ENCODE measurements at regions not wholly inside any gene's neighbourhood (a gene's known extent, or its start where the extent isn't known, plus 50 kb on each side); places are given as distances from the start of the nearest gene placed in this dataset.
"Not testable (repeated sequence)": the region's sequence is repeated elsewhere in the genome, so short reads cannot be mapped to it uniquely, and the experiment has no call there.

DNA sequence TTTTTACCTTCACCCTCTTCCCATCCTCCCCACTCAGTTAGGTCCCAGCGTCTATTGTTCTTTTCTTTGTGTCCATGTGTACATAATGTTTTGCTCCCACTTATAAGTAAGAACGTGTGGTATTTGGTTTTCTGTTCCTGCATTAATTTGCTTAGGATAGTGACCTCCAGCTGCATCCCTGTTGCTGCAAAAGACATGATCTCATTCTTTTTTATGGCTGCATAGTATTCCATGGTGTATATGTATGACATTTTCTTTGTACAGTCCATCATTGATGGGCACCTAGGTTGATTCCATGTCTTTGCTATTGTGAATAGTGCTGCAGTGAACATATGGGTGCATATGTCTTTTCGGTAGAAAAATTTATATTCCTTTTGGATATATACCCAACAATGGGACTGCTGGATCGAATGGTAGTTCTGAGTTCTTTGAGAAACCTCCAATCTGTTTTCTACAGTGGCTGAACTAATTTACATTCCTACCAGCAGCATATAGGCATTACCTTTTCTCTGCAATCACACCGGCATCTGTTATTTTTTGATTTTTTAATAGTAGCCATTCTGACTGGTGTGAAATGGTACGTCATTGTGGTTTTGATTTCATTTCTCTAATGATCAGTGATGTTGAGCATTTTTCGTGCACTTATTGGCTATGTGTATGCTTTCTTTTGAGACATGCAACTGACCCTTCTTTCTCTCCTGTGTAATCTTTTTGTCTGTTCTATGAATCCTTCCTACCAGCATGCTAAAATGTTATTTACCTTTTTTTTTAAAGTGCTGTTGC lies 279.7 kb upstream of the AMIGO2 start:
- no peak overlapping the region for H3K4me2 ChIP-seq (ENCODE audit: control insufficient read depth, insufficient read depth)
- in situ Hi-C loops (cut with MboI), result no loop called here
- no peaks in the 10 kb centered on the region for H4K20me1 ChIP-seq (ENCODE audit: control insufficient read depth, insufficient read depth)
- 56% methylated on average over 7 of the region's 7 CpGs for whole genome bisulfite sequencing (ENCODE audit: insufficient coverage, insufficient replicate concordance, low lambda C conversion rate, missing lambda C conversion rate)
- H3K9ac ChIP-seq (ENCODE audit: control insufficient read depth, insufficient read depth, low read length), result no peak overlapping the region
- ATAC-seq (no peak), FAIRE-seq (no peak), DNase-seq (ENCODE audit: low read depth, low spot score) (no peak)
- no peaks in the 10 kb centered on the region for H3K36me3 ChIP-seq (ENCODE audit: control insufficient read depth in 2 of 2, insufficient read depth in 2 of 2, low read length in 1 of 2)
- H3K4me3 ChIP-seq, result no peak overlapping the region
- POLR2A ChIA-PET, result no interaction called here
- no peaks in the 10 kb centered on the region for H3K79me2 ChIP-seq (ENCODE audit: control insufficient read depth, insufficient read depth, low read length)
- no peak overlapping the region for H2AFZ ChIP-seq (ENCODE audit: control insufficient read depth, low read depth, low read length)
- SMC1A ChIA-PET (ENCODE audit: uncharacterized antibody, unreplicated experiment), result no interaction called here
- H3K27ac ChIP-seq (ENCODE audit: control insufficient read depth, insufficient read depth), result no peak overlapping the region
- no peaks in the 10 kb centered on the region for H3K27me3 ChIP-seq (replicated peaks in 1 of 2; ENCODE audit: control insufficient read depth in 2 of 2, insufficient read depth in 2 of 2, low read length in 1 of 2)
- TF ChIP-seq RAD21 (IDR thresholded peaks at IDR 0.05; ENCODE audit: insufficient read depth, low read depth, low read length) (no peak), ATF2 (IDR thresholded peaks at IDR 0.05; ENCODE audit: low read length) (no peak), ZNF384 (IDR thresholded peaks at IDR 0.05; ENCODE audit: borderline replicate concordance, low read depth, low read length) (no peak), ASH2L (IDR thresholded peaks at IDR 0.05; ENCODE audit: borderline replicate concordance, low read depth) (no peak)
- RAD21 ChIA-PET (ENCODE audit: unreplicated experiment), result no interaction called here
- no TSS peak for BruUV-seq (replicated peaks)
- intact Hi-C loops (cut with micrococcal nuclease; ENCODE audit: unreplicated experiment), result no loop called here
- peaks cover 5% of the 10 kb centered on the region for H3K4me1 ChIP-seq (ENCODE audit: control insufficient read depth, insufficient read depth, low read length)
- CTCF ChIA-PET, result interaction anchor here (1.6 kb wide), 1 partner anchor 290 kb away, joined by 5 read pairs; no protein-coding TSS in a partner anchor
- no peaks in the 10 kb centered on the region for H3K9me3 ChIP-seq (replicated peaks; ENCODE audit: control insufficient read depth, insufficient read depth, low read length)

DNA sequence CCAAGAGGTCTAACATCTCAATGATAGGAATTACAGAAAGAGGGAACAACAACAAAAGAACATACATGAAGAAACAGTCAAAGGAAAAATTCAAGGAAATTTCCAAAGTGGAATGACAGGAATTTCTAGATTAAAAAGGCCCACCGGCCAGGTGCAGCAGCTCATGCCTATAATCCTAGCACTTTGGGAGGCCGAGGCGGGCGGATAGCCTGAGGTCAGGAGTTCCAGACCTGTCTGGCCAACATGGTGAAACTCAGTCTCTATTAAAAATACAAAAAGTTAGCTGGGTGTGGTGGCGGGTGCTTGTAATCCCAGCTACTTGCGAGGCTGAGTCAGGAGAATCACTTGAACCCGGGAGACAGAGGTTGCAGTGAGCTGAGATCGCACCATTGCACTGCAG lies 277.2 kb upstream of the AMIGO2 start:
- SMC1A ChIA-PET (ENCODE audit: uncharacterized antibody, unreplicated experiment), result interaction anchor here (0.7 to 0.9 kb wide), 2 partner anchors 225 to 346 kb away, joined by 3 read pairs; no protein-coding TSS in a partner anchor
- H3K4me1 ChIP-seq (ENCODE audit: control insufficient read depth, insufficient read depth, low read length); DNase-seq (ENCODE audit: low read depth, low spot score); H3K9ac ChIP-seq (ENCODE audit: control insufficient read depth, insufficient read depth, low read length); CTCF ChIA-PET; H3K27ac ChIP-seq (ENCODE audit: control insufficient read depth, insufficient read depth); H3K9me3 ChIP-seq (replicated peaks; ENCODE audit: control insufficient read depth, insufficient read depth, low read length); H3K4me2 ChIP-seq (ENCODE audit: control insufficient read depth, insufficient read depth); H4K20me1 ChIP-seq (ENCODE audit: control insufficient read depth, insufficient read depth); in situ Hi-C loops (cut with MboI); BruUV-seq (replicated peaks); H3K79me2 ChIP-seq (ENCODE audit: control insufficient read depth, insufficient read depth, low read length); H3K4me3 ChIP-seq; RAD21 ChIA-PET (ENCODE audit: unreplicated experiment); ATAC-seq; intact Hi-C loops (cut with micrococcal nuclease; ENCODE audit: unreplicated experiment); H3K27me3 ChIP-seq (replicated peaks in 1 of 2; ENCODE audit: control insufficient read depth in 2 of 2, insufficient read depth in 2 of 2, low read length in 1 of 2); FAIRE-seq; POLR2A ChIA-PET; H2AFZ ChIP-seq (ENCODE audit: control insufficient read depth, low read depth, low read length); H3K36me3 ChIP-seq (ENCODE audit: control insufficient read depth in 2 of 2, insufficient read depth in 2 of 2, low read length in 1 of 2): not testable (repeated sequence)
- 75% methylated on average over 8 of the region's 8 CpGs for WGBS (ENCODE audit: insufficient coverage, insufficient replicate concordance, low lambda C conversion rate, missing lambda C conversion rate)

All from GM12878 (cell line).